Loucy (cell line): ENCODE measurements at regions not wholly inside any gene's neighbourhood (a gene's known extent, or its start where the extent isn't known, plus 50 kb on each side); places are given as distances from the start of the nearest gene placed in this dataset.

ENCODE experiments used
- H2AFZ ChIP-seq: fragments of 200-600 bp; sonication (generic); 2 replicates; pipeline ENCODE4 v1.6.0; 2016; ENCODE audit warnings: antibody characterized with exemption, mild to moderate bottlenecking, low read length, moderate library complexity
- H3F3A ChIP-seq: fragments of 200-600 bp; 2 replicates; pipeline ENCODE4 v1.6.0; 2016; ENCODE audit warnings: antibody characterized with exemption, low read depth, mild to moderate bottlenecking
- H3K27me3 ChIP-seq: fragments of 200-600 bp; sonication (generic); 2 replicates; pipeline ENCODE4 v1.6.1; 2014; ENCODE audit warnings: low read length, mild to moderate bottlenecking; ENCODE audit not compliant: insufficient read depth, poor library complexity, severe bottlenecking
- H3K36me3 ChIP-seq: fragments of 200-600 bp; sonication (generic); 2 replicates; pipeline ENCODE4 v1.6.1; 2016; ENCODE audit warnings: low read length; ENCODE audit not compliant: insufficient read depth
- H3K4me1 ChIP-seq: fragments of 200-600 bp; sonication (generic); 2 replicates; pipeline ENCODE4 v1.5.1; 2014; ENCODE audit warnings: low read length, mild to moderate bottlenecking; ENCODE audit not compliant: insufficient read depth, poor library complexity, severe bottlenecking
- H3K4me2 ChIP-seq: fragments of 200-600 bp; sonication (generic); 2 replicates; pipeline ENCODE4 v1.6.0; 2014; ENCODE audit warnings: antibody characterized with exemption, low read length, low read depth, mild to moderate bottlenecking; ENCODE audit not compliant: poor library complexity, severe bottlenecking
- H3K4me3 ChIP-seq: fragments of 200-600 bp; sonication (generic); 2 replicates; pipeline ENCODE4 v1.5.1; 2014; ENCODE audit warnings: low read length, mild to moderate bottlenecking, mixed read lengths; ENCODE audit not compliant: poor library complexity, severe bottlenecking
- H3K79me2 ChIP-seq: fragments of 200-600 bp; sonication (generic); 2 replicates; pipeline ENCODE4 v1.6.1; 2014; ENCODE audit warnings: low read length; ENCODE audit not compliant: insufficient read depth
- H3K9ac ChIP-seq: fragments of 200-600 bp; sonication (generic); 2 replicates; pipeline ENCODE4 v1.6.0; 2014; ENCODE audit warnings: mild to moderate bottlenecking, low read depth, low read length, moderate library complexity; ENCODE audit not compliant: poor library complexity, severe bottlenecking
- H3K9me2 ChIP-seq: fragments of 200-600 bp; sonication (generic); replicated peaks from 2 replicates; pipeline ENCODE4 v1.6.1; 2016; ENCODE audit warnings: low read depth, low read length, mixed read lengths
- H3K9me3 ChIP-seq: fragments of 200-600 bp; sonication (generic); 2 replicates; pipeline ENCODE4 v1.6.1; 2014; ENCODE audit warnings: mild to moderate bottlenecking, antibody characterized with exemption, low read length, low read depth; ENCODE audit not compliant: insufficient read depth
- H4K20me1 ChIP-seq: fragments of 200-600 bp; sonication (generic); 2 replicates; pipeline ENCODE4 v1.6.0; 2014; ENCODE audit warnings: antibody characterized with exemption, low read length, mild to moderate bottlenecking; ENCODE audit not compliant: insufficient read depth, poor library complexity, severe bottlenecking
- EZH2phosphoT487 ChIP-seq: fragments of 200-600 bp; IDR thresholded peaks from 2 replicates; pipeline ENCODE4 v1.6.1; 2018; ENCODE audit warnings: antibody characterized with exemption, mild to moderate bottlenecking, moderate library complexity, borderline replicate concordance
- TF ChIP-seq, protein P1 (sequence below): fragments of 200-600 bp; sonication (generic); conservative IDR thresholded peaks from 2 replicates; pipeline ENCODE4 v1.5.1; 2014; ENCODE audit warnings: mild to moderate bottlenecking, antibody characterized with exemption, low read length

DNA sequence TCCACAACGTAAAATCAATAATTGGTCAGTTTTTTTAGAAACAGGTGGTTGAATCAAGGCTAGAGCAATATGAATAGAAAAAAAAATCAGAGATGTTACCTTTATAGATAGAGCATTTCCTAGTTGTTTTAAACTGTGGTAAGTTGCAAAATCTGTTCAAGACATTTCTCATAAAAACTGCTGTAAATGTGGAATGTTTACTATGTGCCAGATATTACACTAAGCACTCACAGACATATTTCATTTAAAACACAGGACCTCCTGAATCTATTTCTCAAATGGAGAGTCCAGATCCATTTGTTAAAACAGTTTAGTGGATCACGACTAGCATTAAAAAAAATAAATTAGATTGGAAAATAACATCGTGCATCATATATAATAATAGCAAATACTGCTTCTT is 570.0 kb upstream of the ZNF608 start:
- Histone ChIP-seq H3K27me3 (no peaks in the 10 kb centered on the region), H2AFZ (no peak overlapping the region), H3K9me2 (no peaks in the 10 kb centered on the region), H3K4me3 (no peak overlapping the region), H3K36me3 (no peaks in the 10 kb centered on the region), H4K20me1 (no peaks in the 10 kb centered on the region), H3K4me1 (no peaks in the 10 kb centered on the region), H3F3A (no peaks in the 10 kb centered on the region), H3K79me2 (no peaks in the 10 kb centered on the region), H3K9ac (no peak overlapping the region), H3K4me2 (no peak overlapping the region), H3K9me3 (no peaks in the 10 kb centered on the region)
- TF ChIP-seq EZH2phosphoT487, result no peak
- TF ChIP-seq, protein P1, sequence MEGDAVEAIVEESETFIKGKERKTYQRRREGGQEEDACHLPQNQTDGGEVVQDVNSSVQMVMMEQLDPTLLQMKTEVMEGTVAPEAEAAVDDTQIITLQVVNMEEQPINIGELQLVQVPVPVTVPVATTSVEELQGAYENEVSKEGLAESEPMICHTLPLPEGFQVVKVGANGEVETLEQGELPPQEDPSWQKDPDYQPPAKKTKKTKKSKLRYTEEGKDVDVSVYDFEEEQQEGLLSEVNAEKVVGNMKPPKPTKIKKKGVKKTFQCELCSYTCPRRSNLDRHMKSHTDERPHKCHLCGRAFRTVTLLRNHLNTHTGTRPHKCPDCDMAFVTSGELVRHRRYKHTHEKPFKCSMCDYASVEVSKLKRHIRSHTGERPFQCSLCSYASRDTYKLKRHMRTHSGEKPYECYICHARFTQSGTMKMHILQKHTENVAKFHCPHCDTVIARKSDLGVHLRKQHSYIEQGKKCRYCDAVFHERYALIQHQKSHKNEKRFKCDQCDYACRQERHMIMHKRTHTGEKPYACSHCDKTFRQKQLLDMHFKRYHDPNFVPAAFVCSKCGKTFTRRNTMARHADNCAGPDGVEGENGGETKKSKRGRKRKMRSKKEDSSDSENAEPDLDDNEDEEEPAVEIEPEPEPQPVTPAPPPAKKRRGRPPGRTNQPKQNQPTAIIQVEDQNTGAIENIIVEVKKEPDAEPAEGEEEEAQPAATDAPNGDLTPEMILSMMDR, result no peak

- H3K9me2 ChIP-seq, result no peaks in the 10 kb centered on the region
- no peak overlapping the region for H3K4me2 ChIP-seq
- no peaks in the 10 kb centered on the region for H3F3A ChIP-seq
- H3K9ac ChIP-seq, result no peak overlapping the region
- H4K20me1 ChIP-seq, result no peaks in the 10 kb centered on the region
- H3K4me3 ChIP-seq, result no peak overlapping the region
- TF ChIP-seq EZH2phosphoT487, result no peak
- TF ChIP-seq, protein P1, result no peak
- no peaks in the 10 kb centered on the region for H3K9me3 ChIP-seq
- H3K4me1 ChIP-seq, result no peaks in the 10 kb centered on the region
- no peaks in the 10 kb centered on the region for H3K79me2 ChIP-seq
- H2AFZ ChIP-seq, result no peak overlapping the region
- no peaks in the 10 kb centered on the region for H3K27me3 ChIP-seq
- no peaks in the 10 kb centered on the region for H3K36me3 ChIP-seq
Observed at GRCh38 chr5:125316915-125317535, 570.6 kb upstream of the ZNF608 start.

DNA sequence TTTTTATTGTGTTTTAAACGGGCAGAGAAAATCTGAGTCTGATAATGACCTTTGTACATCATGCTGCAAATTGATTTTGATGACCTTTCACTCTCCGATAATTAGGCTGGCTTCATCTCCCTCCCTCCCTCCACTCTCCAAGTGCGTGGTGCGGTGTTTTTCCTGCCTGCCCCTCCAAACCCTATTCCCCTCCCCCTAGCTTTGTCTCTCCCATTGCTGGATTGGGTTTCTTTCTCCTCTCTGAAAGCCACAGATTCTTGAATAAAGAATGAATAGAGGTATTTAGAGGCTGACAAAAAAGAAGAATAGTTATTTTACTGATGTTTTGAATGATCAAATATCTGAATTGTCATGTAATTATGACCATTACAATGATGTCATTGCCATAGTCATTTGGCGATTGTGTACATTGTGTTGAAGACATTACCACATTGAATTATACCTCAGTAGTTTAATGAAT is 571.1 kb upstream of the ZNF608 start:
- no peaks in the 10 kb centered on the region for H3K4me1 ChIP-seq
- H3K4me3 ChIP-seq, result no peak overlapping the region
- H3F3A ChIP-seq, result no peaks in the 10 kb centered on the region
- no peaks in the 10 kb centered on the region for H4K20me1 ChIP-seq
- H3K27me3 ChIP-seq, result no peaks in the 10 kb centered on the region
- H2AFZ ChIP-seq, result no peak overlapping the region
- TF ChIP-seq, protein P1, result no peak
- TF ChIP-seq EZH2phosphoT487, result no peak
- no peaks in the 10 kb centered on the region for H3K36me3 ChIP-seq
- H3K4me2 ChIP-seq, result no peak overlapping the region
- H3K9me2 ChIP-seq, result no peaks in the 10 kb centered on the region
- no peaks in the 10 kb centered on the region for H3K9me3 ChIP-seq
- H3K9ac ChIP-seq, result no peak overlapping the region
- H3K79me2 ChIP-seq, result no peaks in the 10 kb centered on the region
